H9 (cell line): ENCODE measurements at regions not wholly inside any gene's neighbourhood (a gene's known extent, or its start where the extent isn't known, plus 50 kb on each side); places are given as distances from the start of the nearest gene placed in this dataset.

ENCODE experiments used
- DNase-seq: peaks from one replicate; pipeline ENCODE4 v3.0.0-alpha.2; 2017
- H2AFZ ChIP-seq: one replicate; pipeline ENCODE4 v1.6.1; 2013; ENCODE audit warnings: mild to moderate bottlenecking, low read length, control low read depth, moderate library complexity
- H2AK5ac ChIP-seq: 2 replicates; pipeline ENCODE4 v1.6.1; 2013; ENCODE audit warnings: low read length, control low read depth, mixed read lengths; ENCODE audit not compliant: insufficient read length
- H2BK120ac ChIP-seq: one replicate; pipeline ENCODE4 v1.6.1; 2013; ENCODE audit warnings: low read depth, mild to moderate bottlenecking, low read length, control low read depth, inconsistent platforms; ENCODE audit not compliant: poor library complexity, severe bottlenecking
- H2BK12ac ChIP-seq: 2 replicates; pipeline ENCODE4 v1.6.1; 2013; ENCODE audit warnings: low read length, control low read depth, mixed read lengths, low read depth; ENCODE audit not compliant: insufficient read length
- H2BK15ac ChIP-seq: 2 replicates; pipeline ENCODE4 v1.6.1; 2013; ENCODE audit warnings: low read depth, low read length, control low read depth
- H2BK20ac ChIP-seq: one replicate; pipeline ENCODE4 v1.6.1; 2013; ENCODE audit warnings: low read depth, mild to moderate bottlenecking, low read length, control low read depth, inconsistent platforms; ENCODE audit not compliant: poor library complexity, severe bottlenecking
- H2BK5ac ChIP-seq: 2 replicates; pipeline ENCODE4 v1.6.1; 2013; ENCODE audit warnings: low read length, control low read depth, mixed read lengths; ENCODE audit not compliant: insufficient read length
- H3K14ac ChIP-seq: 2 replicates; pipeline ENCODE4 v1.6.1; 2013; ENCODE audit warnings: low read length, control low read depth; ENCODE audit not compliant: insufficient read depth
- H3K18ac ChIP-seq: 2 replicates; pipeline ENCODE4 v1.6.1; 2013; ENCODE audit warnings: low read depth, mild to moderate bottlenecking, mixed read lengths, low read length, control low read depth; ENCODE audit not compliant: insufficient read length
- H3K23ac ChIP-seq: 2 replicates; pipeline ENCODE4 v1.6.1; 2013; ENCODE audit warnings: low read length, control low read depth, mixed read lengths, low read depth; ENCODE audit not compliant: insufficient read length
- H3K23me2 ChIP-seq: 2 replicates; pipeline ENCODE4 v1.6.1; 2013; ENCODE audit warnings: low read depth, mild to moderate bottlenecking, mixed read lengths, low read length, control low read depth; ENCODE audit not compliant: insufficient read length, poor library complexity, severe bottlenecking
- H3K27ac ChIP-seq: 2 replicates; pipeline ENCODE4 v1.5.1; 2013; ENCODE audit warnings: low read length, control low read depth, mixed read lengths, low read depth; ENCODE audit not compliant: insufficient read length
- H3K27me3 ChIP-seq: 2 replicates; pipeline ENCODE4 v1.6.1; 2013; ENCODE audit warnings: low read length, control low read depth, inconsistent platforms; ENCODE audit not compliant: insufficient read depth
- H3K4ac ChIP-seq: 2 replicates; pipeline ENCODE4 v1.6.1; 2013; ENCODE audit warnings: low read depth, mild to moderate bottlenecking, control low read depth, inconsistent platforms, low read length, moderate library complexity
- H3K4me1 ChIP-seq: 2 replicates; pipeline ENCODE4 v1.6.1; 2013; ENCODE audit warnings: low read length, control low read depth, inconsistent platforms; ENCODE audit not compliant: insufficient read depth
- H3K4me2 ChIP-seq: 2 replicates; pipeline ENCODE4 v1.6.1; 2013; ENCODE audit warnings: low read length, control low read depth, mixed read lengths; ENCODE audit not compliant: insufficient read length, insufficient read depth
- H3K56ac ChIP-seq: 2 replicates; pipeline ENCODE4 v1.6.1; 2013; ENCODE audit warnings: low read depth, mild to moderate bottlenecking, mixed read lengths, low read length, control low read depth; ENCODE audit not compliant: insufficient read length
- H3K79me1 ChIP-seq: 2 replicates; pipeline ENCODE4 v1.6.1; 2013; ENCODE audit warnings: low read depth, mild to moderate bottlenecking, moderate library complexity, low read length, control low read depth, inconsistent platforms; ENCODE audit not compliant: insufficient read depth, poor library complexity, severe bottlenecking
- H3K79me2 ChIP-seq: 2 replicates; pipeline ENCODE4 v1.6.1; 2013; ENCODE audit warnings: low read length, control low read depth, inconsistent platforms; ENCODE audit not compliant: insufficient read depth
- H3K9ac ChIP-seq: 2 replicates; pipeline ENCODE4 v1.6.1; 2013; ENCODE audit warnings: low read length, control low read depth, mixed read lengths; ENCODE audit not compliant: insufficient read length; ENCODE audit errors: extremely low read depth
- H3K9me3 ChIP-seq: one replicate; pipeline ENCODE4 v1.6.1; 2013; ENCODE audit warnings: low read depth, low read length, inconsistent platforms; ENCODE audit not compliant: control insufficient read depth
- H3T11ph ChIP-seq: one replicate; pipeline ENCODE4 v1.6.1; 2013; ENCODE audit warnings: mild to moderate bottlenecking, low read length, control low read depth, inconsistent platforms
- H4K20me1 ChIP-seq: one replicate; pipeline ENCODE4 v1.6.1; 2013; ENCODE audit not compliant: control insufficient read depth, insufficient read length, insufficient read depth
- H4K5ac ChIP-seq: 2 replicates; pipeline ENCODE4 v1.6.1; 2013; ENCODE audit warnings: low read depth, mild to moderate bottlenecking, mixed read lengths, low read length, control low read depth; ENCODE audit not compliant: insufficient read length
- H4K8ac ChIP-seq: replicated peaks from 2 replicates; pipeline ENCODE4 v1.6.1; 2013; ENCODE audit warnings: low read length, control low read depth, mixed read lengths, low read depth; ENCODE audit not compliant: insufficient read length
- H4K91ac ChIP-seq: 2 replicates; pipeline ENCODE4 v1.6.1; 2013; ENCODE audit warnings: low read depth, mild to moderate bottlenecking, moderate library complexity, mixed read lengths, low read length, control low read depth; ENCODE audit not compliant: insufficient read length
- H3K27ac Mint-ChIP-seq, 3 experiments: 2 replicates in 2 of 3; 3 replicates in 1 of 3; pipeline ENCODE4 v1.8.0; 2020 to 2021; ENCODE audit warnings: mixed read lengths in 3 of 3, mild to moderate bottlenecking in 1 of 3, moderate library complexity in 1 of 3
- H3K27me3 Mint-ChIP-seq: 2 replicates; pipeline ENCODE4 v1.8.0; 2021; ENCODE audit warnings: low read depth, mild to moderate bottlenecking, moderate library complexity, mixed read lengths
- H3K36me3 Mint-ChIP-seq, 3 experiments: 2 replicates in 2 of 3; 3 replicates in 1 of 3; pipeline ENCODE4 v1.8.0; 2020 to 2021; ENCODE audit warnings: low read depth in 3 of 3, mixed read lengths in 3 of 3; ENCODE audit not compliant: insufficient read depth in 1 of 3
- H3K4me1 Mint-ChIP-seq, 2 experiments: 2 replicates each; pipeline ENCODE4 v1.8.0; 2020; ENCODE audit warnings: mixed read lengths in 2 of 2
- H3K4me3 Mint-ChIP-seq, 2 experiments: 2 replicates in 1 of 2; 3 replicates in 1 of 2; pipeline ENCODE4 v1.8.0; 2020 to 2021; ENCODE audit warnings: mild to moderate bottlenecking in 2 of 2, mixed read lengths in 2 of 2, moderate library complexity in 1 of 2
- H3K9me3 Mint-ChIP-seq, 2 experiments: 2 replicates in 1 of 2; 3 replicates in 1 of 2; pipeline ENCODE4 v1.8.0; 2020; ENCODE audit warnings: mild to moderate bottlenecking in 2 of 2, mixed read lengths in 2 of 2, moderate library complexity in 1 of 2
- WGBS: extraction: QIAGEN DNeasy Blood & Tissue Kit; methylation state at CpG from one replicate; pipeline ENCODE4 v1.1.7; 2013; ENCODE audit warnings: missing lambda C conversion rate, low lambda C conversion rate, mixed read lengths; ENCODE audit not compliant: insufficient read length; ENCODE audit errors: extremely low coverage; 5-methylcytosine and 5-hydroxymethylcytosine counted together
- TF ChIP-seq, protein P1 (sequence below): fragments of 200-600 bp; sonication (generic); conservative IDR thresholded peaks from 3 replicates; pipeline ENCODE4 v1.8.0; 2021; ENCODE audit warnings: antibody characterized with exemption, mild to moderate bottlenecking

DNA sequence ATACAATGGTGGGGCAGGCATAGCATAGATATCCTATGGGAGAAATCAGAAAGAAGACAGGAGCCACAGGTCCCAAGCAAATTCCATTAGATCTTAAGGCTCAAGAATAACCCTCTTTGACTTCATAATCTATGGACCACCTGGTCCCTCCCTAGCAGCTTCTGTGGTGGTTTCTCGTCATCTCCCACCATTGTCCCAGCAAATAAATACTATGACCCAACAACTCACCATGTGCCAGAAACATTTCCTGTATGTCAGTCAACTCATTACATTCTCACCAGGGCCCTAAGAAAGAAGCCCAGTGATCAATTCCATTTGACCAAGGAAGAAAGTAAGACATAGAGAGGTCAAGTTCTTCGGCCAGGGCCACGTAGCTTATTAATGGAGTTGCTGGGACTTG lies 646.2 kb downstream of the VRK1 start:
- no peaks in the 10 kb centered on the region for H3K9me3 ChIP-seq
- Mint-ChIP-seq H3K36me3 (no peaks in the 10 kb centered on the region; a peak in 1 of 7 replicates), H3K27ac (no peak overlapping the region), H3K4me3 (no peak overlapping the region), H3K9me3 (no peaks in the 10 kb centered on the region), H3K27me3 (no peaks in the 10 kb centered on the region), H3K4me1 (peaks cover 5 to 10% of the 10 kb centered on the region in 2 experiments; a peak in 3 of 4 replicates)
- no peak overlapping the region for H2BK120ac ChIP-seq
- no peak overlapping the region for H3K9ac ChIP-seq
- no peak overlapping the region for H3K23ac ChIP-seq
- no peak overlapping the region for H3K56ac ChIP-seq
- no peak overlapping the region for H3K27ac ChIP-seq
- H2BK5ac ChIP-seq, result no peak overlapping the region
- H2AK5ac ChIP-seq, result no peak overlapping the region
- TF ChIP-seq, protein P1, sequence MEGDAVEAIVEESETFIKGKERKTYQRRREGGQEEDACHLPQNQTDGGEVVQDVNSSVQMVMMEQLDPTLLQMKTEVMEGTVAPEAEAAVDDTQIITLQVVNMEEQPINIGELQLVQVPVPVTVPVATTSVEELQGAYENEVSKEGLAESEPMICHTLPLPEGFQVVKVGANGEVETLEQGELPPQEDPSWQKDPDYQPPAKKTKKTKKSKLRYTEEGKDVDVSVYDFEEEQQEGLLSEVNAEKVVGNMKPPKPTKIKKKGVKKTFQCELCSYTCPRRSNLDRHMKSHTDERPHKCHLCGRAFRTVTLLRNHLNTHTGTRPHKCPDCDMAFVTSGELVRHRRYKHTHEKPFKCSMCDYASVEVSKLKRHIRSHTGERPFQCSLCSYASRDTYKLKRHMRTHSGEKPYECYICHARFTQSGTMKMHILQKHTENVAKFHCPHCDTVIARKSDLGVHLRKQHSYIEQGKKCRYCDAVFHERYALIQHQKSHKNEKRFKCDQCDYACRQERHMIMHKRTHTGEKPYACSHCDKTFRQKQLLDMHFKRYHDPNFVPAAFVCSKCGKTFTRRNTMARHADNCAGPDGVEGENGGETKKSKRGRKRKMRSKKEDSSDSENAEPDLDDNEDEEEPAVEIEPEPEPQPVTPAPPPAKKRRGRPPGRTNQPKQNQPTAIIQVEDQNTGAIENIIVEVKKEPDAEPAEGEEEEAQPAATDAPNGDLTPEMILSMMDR, result no peak
- no peak overlapping the region for H3K4me2 ChIP-seq
- H3K23me2 ChIP-seq, result no peaks in the 10 kb centered on the region
- no peak overlapping the region for H3K14ac ChIP-seq
- no peak overlapping the region for H3K18ac ChIP-seq
- no peak for DNase-seq
- H3K27me3 ChIP-seq, result no peaks in the 10 kb centered on the region
- H4K5ac ChIP-seq, result no peak overlapping the region
- no peak overlapping the region for H2BK20ac ChIP-seq
- H3K79me2 ChIP-seq, result no peaks in the 10 kb centered on the region
- H3K79me1 ChIP-seq, result no peaks in the 10 kb centered on the region
- no peak overlapping the region for H4K91ac ChIP-seq
- no peak overlapping the region for H3T11ph ChIP-seq
- no peaks in the 10 kb centered on the region for H3K4me1 ChIP-seq
- H2BK12ac ChIP-seq, result no peak overlapping the region
- no peak overlapping the region for H4K8ac ChIP-seq
- no peak overlapping the region for H3K4ac ChIP-seq
- H4K20me1 ChIP-seq, result no peaks in the 10 kb centered on the region
- H2AFZ ChIP-seq, result no peak overlapping the region
- H2BK15ac ChIP-seq, result no peak overlapping the region
- WGBS, result no CpG with 5 or more reads among the region's 3 CpGs
